Limb (tissue), 2 donors: ENCODE measurements at regions not wholly inside any gene's neighbourhood (a gene's known extent, or its start where the extent isn't known, plus 50 kb on each side); places are given as distances from the start of the nearest gene placed in this dataset.

Source experiments
- DNase-seq, 2 donors: peaks; one replicate each; pipeline ENCODE4 v3.0.0-alpha.2; 2016; ENCODE audit errors: extremely low spot score in 2 of 2

- no peak for DNase-seq
Measured at GRCh38 chr12:87685696-87686095, 343.5 kb downstream of the C12orf50 start.

GRCh38 chr12:87679251-87679650 lies 349.9 kb downstream of the C12orf50 start:
- DNase-seq: no peak

- no peak for DNase-seq
Measured at GRCh38 chr12:87678453-87678852, 350.7 kb downstream of the C12orf50 start.

GRCh38 chr12:87676731-87677130 lies 352.5 kb downstream of the C12orf50 start:
- DNase-seq: no peak

- DNase-seq: no peak
Measured at GRCh38 chr12:87671757-87672156, 357.4 kb downstream of the C12orf50 start.

GRCh38 chr12:87670448-87670847 lies 358.8 kb downstream of the C12orf50 start:
- no peak for DNase-seq

GRCh38 chr12:87667378-87667777 lies 361.8 kb downstream of the C12orf50 start:
- no peak for DNase-seq

GRCh38 chr12:87661786-87662377 lies 367.3 kb downstream of the C12orf50 start:
- DNase-seq: no peak

GRCh38 chr12:87660987-87661774 lies 368.0 kb downstream of the C12orf50 start:
- no peak for DNase-seq

GRCh38 chr12:87660291-87660690 lies 368.9 kb downstream of the C12orf50 start:
- DNase-seq: no peak

- DNase-seq: no peak
Measured at GRCh38 chr12:87656311-87656710, 372.9 kb downstream of the C12orf50 start.

- no peak for DNase-seq
Measured at GRCh38 chr12:87651670-87652425, 377.4 kb downstream of the C12orf50 start.

GRCh38 chr12:87642245-87642644 lies 387.0 kb downstream of the C12orf50 start:
- no peak for DNase-seq

GRCh38 chr12:87618199-87618598 lies 411.0 kb downstream of the C12orf50 start:
- no peak for DNase-seq

- no peak for DNase-seq
Measured at GRCh38 chr12:87612996-87613395, 416.2 kb downstream of the C12orf50 start.

GRCh38 chr12:87608321-87608720 lies 420.9 kb downstream of the C12orf50 start:
- no peak for DNase-seq

- no peak for DNase-seq
Measured at GRCh38 chr12:87603727-87604126, 425.5 kb downstream of the C12orf50 start.

- DNase-seq: no peak
Measured at GRCh38 chr12:87599459-87599858, 429.7 kb downstream of the C12orf50 start.

- no peak for DNase-seq
Measured at GRCh38 chr12:87597114-87597513, 432.1 kb downstream of the C12orf50 start.

GRCh38 chr12:87596636-87597035 lies 432.6 kb downstream of the C12orf50 start:
- no peak for DNase-seq

- no peak for DNase-seq
Measured at GRCh38 chr12:87596134-87596533, 433.1 kb downstream of the C12orf50 start.

GRCh38 chr12:87585882-87586557 lies 443.2 kb downstream of the C12orf50 start:
- DNase-seq: no peak
